ENCODE measurements at regions not wholly inside any gene's neighbourhood (a gene's known extent, or its start where the extent isn't known, plus 50 kb on each side); places are given as distances from the start of the nearest gene placed in this dataset.
"Not testable (repeated sequence)": the region's sequence is repeated elsewhere in the genome, so short reads cannot be mapped to it uniquely, and the experiment has no call there.

DNA sequence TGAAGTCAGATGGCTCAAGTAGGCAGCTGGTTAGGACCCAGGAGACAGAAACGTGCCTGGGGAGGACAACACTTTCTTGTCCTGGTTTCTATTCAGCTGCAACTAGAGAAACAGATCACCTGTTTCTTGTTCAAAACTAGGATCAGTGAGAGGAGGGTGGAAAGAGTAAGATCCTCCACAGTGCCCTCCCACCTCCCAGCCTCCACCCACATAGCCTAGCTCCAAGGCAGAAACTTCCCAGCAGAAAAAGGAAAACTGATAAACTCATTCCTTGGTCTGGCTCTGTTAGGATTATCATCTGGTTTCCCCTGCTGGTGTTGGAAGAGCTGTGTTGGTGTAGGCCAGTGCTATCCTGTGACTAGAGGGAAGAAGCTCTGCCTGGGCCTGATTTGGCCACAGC, 943.8 kb upstream of the DEFB115 start:
- TF ChIP-seq, protein P1, sequence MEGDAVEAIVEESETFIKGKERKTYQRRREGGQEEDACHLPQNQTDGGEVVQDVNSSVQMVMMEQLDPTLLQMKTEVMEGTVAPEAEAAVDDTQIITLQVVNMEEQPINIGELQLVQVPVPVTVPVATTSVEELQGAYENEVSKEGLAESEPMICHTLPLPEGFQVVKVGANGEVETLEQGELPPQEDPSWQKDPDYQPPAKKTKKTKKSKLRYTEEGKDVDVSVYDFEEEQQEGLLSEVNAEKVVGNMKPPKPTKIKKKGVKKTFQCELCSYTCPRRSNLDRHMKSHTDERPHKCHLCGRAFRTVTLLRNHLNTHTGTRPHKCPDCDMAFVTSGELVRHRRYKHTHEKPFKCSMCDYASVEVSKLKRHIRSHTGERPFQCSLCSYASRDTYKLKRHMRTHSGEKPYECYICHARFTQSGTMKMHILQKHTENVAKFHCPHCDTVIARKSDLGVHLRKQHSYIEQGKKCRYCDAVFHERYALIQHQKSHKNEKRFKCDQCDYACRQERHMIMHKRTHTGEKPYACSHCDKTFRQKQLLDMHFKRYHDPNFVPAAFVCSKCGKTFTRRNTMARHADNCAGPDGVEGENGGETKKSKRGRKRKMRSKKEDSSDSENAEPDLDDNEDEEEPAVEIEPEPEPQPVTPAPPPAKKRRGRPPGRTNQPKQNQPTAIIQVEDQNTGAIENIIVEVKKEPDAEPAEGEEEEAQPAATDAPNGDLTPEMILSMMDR (IDR thresholded peaks at IDR 0.05) = not testable (repeated sequence)
- not testable (repeated sequence) for TF ChIP-seq POLR2A (IDR thresholded peaks at IDR 0.05)
